A549 (cell line): ENCODE measurements at regions not wholly inside any gene's neighbourhood (a gene's known extent, or its start where the extent isn't known, plus 50 kb on each side); places are given as distances from the start of the nearest gene placed in this dataset.

ENCODE experiments used
- ATAC-seq, 2 experiments: fragments of 200-7000 bp in 1 of 2; fragments of >200 bp in 1 of 2; cut with Nextera tagmentation in 1 of 2; cut with Tn5 transposase in 1 of 2; 3 replicates each; pipeline versions ENCODE4 v1.8.0 to v1.9.1; 2018 to 2020; ENCODE audit warnings: mild to moderate bottlenecking in 1 of 2, moderate library complexity in 1 of 2
- CTCF ChIA-PET: fragments of 300-600 bp; sonication (Branson Sonifier 250); formaldehyde crosslinking; extraction: SDS; loops from one replicate; lab custom pipeline; 2021; ENCODE audit warnings: antibody characterized with exemption, inconsistent platforms; lab: Yijun Ruan, JAX
- POLR2A ChIA-PET: fragments of 350-600 bp; formaldehyde crosslinking; extraction: SDS; loops from one replicate; lab custom pipeline; 2021; ENCODE audit warnings: antibody characterized with exemption, inconsistent platforms; lab: Yijun Ruan, JAX
- DNase-seq, 2 experiments: peaks; one replicate each; pipeline versions ENCODE4 v3.0.0 to v3.0.0-alpha.2; 2011 to 2016; ENCODE audit warnings: low read depth in 1 of 2, low spot score in 1 of 2
- FAIRE-seq: peaks from 2 replicates; lab custom pipeline; 2011; peaks lifted over from hg19 to GRCh38; lab: Jason Lieb, UNC
- H3K27ac ChIP-seq, 2 experiments: fragments of >200 bp; sonication (Bioruptor Twin); formaldehyde crosslinking; 3 replicates each; pipeline ENCODE4 v1.5.1; 2016 to 2017
- H3K4me1 ChIP-seq: fragments of >200 bp; sonication (Bioruptor Twin); formaldehyde crosslinking; 3 replicates; pipeline ENCODE4 v1.6.1; 2016
- H3K4me2 ChIP-seq: fragments of >200 bp; sonication (Bioruptor Twin); formaldehyde crosslinking; 3 replicates; pipeline ENCODE4 v1.6.1; 2016
- H3K4me3 ChIP-seq: fragments of >200 bp; sonication (Bioruptor Twin); formaldehyde crosslinking; 3 replicates; pipeline ENCODE4 v1.5.1; 2016
- H3K9me3 ChIP-seq: fragments of >200 bp; sonication (Bioruptor Twin); formaldehyde crosslinking; 3 replicates; pipeline ENCODE4 v1.6.1; 2016
- BHLHE40 ChIP-seq: IDR thresholded peaks from 2 replicates; pipeline ENCODE4 v1.6.1; 2012; ENCODE audit warnings: low read depth, low read length, inconsistent platforms
- CBX2 ChIP-seq: fragments of 200-600 bp; sonication (generic); IDR thresholded peaks from 2 replicates; pipeline ENCODE4 v1.6.1; 2016; ENCODE audit warnings: low read depth, mild to moderate bottlenecking, borderline replicate concordance
- CEBPB ChIP-seq, 2 experiments: fragments of >200 bp in 1 of 2; sonication (Bioruptor Twin) in 1 of 2; formaldehyde crosslinking in 1 of 2; IDR thresholded peaks; 2 replicates each; pipeline ENCODE4 v1.6.1; 2012 to 2016
- EHMT2 ChIP-seq: fragments of 200-600 bp; sonication (generic); IDR thresholded peaks from 2 replicates; pipeline ENCODE4 v1.6.1; 2016; ENCODE audit warnings: antibody characterized with exemption, low read depth, mild to moderate bottlenecking, moderate library complexity
- ESRRA ChIP-seq: fragments of 150-350 bp; IDR thresholded peaks from 2 replicates; pipeline ENCODE4 v1.6.1; 2014; ENCODE audit warnings: mild to moderate bottlenecking, low read length, borderline replicate concordance
- FOSL2 ChIP-seq, 2 experiments: fragments of 450-650 bp in 1 of 2; fragments of >200 bp in 1 of 2; sonication (Bioruptor Twin) in 1 of 2; formaldehyde crosslinking; IDR thresholded peaks; 2 replicates each; pipeline versions ENCODE4 v1.5.0 to v1.6.1; 2016 to 2020; ENCODE audit warnings: mild to moderate bottlenecking in 1 of 2, moderate library complexity in 1 of 2
- GATA3 ChIP-seq: IDR thresholded peaks from 2 replicates; pipeline ENCODE4 v1.6.1; 2012; ENCODE audit warnings: borderline replicate concordance
- HEYL ChIP-seq: fragments of 250-450 bp; sonication (Bioruptor Pico); IDR thresholded peaks from 2 replicates; pipeline ENCODE4 v1.8.0; 2021; ENCODE audit warnings: mild to moderate bottlenecking, moderate library complexity
- HOXB13 ChIP-seq: fragments of 250-450 bp; sonication (Bioruptor Pico); IDR thresholded peaks from 2 replicates; pipeline ENCODE4 v1.5.0; 2020; ENCODE audit warnings: low read depth, mild to moderate bottlenecking, moderate library complexity
- MYC ChIP-seq: IDR thresholded peaks from 2 replicates; pipeline ENCODE4 v1.6.1; 2012; ENCODE audit warnings: mild to moderate bottlenecking, inconsistent platforms, low read length, improper control_type of control experiment, borderline replicate concordance
- NPAS2 ChIP-seq: fragments of 250-450 bp; sonication (Bioruptor Pico); IDR thresholded peaks from 2 replicates; pipeline ENCODE4 v1.8.0; 2022; ENCODE audit warnings: mild to moderate bottlenecking, moderate library complexity, borderline replicate concordance
- NR3C1 ChIP-seq: fragments of >200 bp; sonication (Bioruptor Twin); formaldehyde crosslinking; IDR thresholded peaks from 3 replicates; pipeline ENCODE4 v1.6.1; 2017
- PHF8 ChIP-seq: fragments of 200-600 bp; sonication (generic); IDR thresholded peaks from 2 replicates; pipeline ENCODE4 v1.6.1; 2016; ENCODE audit warnings: low read depth, mild to moderate bottlenecking, antibody characterized with exemption, moderate library complexity, borderline replicate concordance
- RARB ChIP-seq: fragments of 250-450 bp; sonication (Bioruptor Pico); IDR thresholded peaks from 2 replicates; pipeline ENCODE4 v1.8.0; 2021; ENCODE audit warnings: mild to moderate bottlenecking, moderate library complexity
- SREBF2 ChIP-seq: fragments of 450-650 bp; IDR thresholded peaks from 2 replicates; pipeline ENCODE4 v1.6.1; 2014; ENCODE audit warnings: mild to moderate bottlenecking, moderate library complexity
- WGBS: methylation state at CpG from one replicate; pipeline ENCODE4 v1.1.6; 2017; ENCODE audit errors: missing lambda C conversion rate; 5-methylcytosine and 5-hydroxymethylcytosine counted together
- TF ChIP-seq, protein P1 (sequence below): fragments of 450-650 bp; IDR thresholded peaks from 2 replicates; pipeline ENCODE4 v1.6.1; 2014; ENCODE audit warnings: antibody characterized with exemption
- TF ChIP-seq, protein P2 (sequence below): fragments of 200-600 bp; sonication (generic); IDR thresholded peaks from 2 replicates; pipeline ENCODE4 v1.6.1; 2016; ENCODE audit warnings: antibody characterized with exemption, mild to moderate bottlenecking, moderate library complexity
- TF ChIP-seq, protein P3 (sequence below): fragments of 250-450 bp; sonication (Bioruptor Pico); IDR thresholded peaks from 2 replicates; pipeline ENCODE4 v1.5.0; 2020; ENCODE audit warnings: low read depth, mild to moderate bottlenecking, moderate library complexity

DNA sequence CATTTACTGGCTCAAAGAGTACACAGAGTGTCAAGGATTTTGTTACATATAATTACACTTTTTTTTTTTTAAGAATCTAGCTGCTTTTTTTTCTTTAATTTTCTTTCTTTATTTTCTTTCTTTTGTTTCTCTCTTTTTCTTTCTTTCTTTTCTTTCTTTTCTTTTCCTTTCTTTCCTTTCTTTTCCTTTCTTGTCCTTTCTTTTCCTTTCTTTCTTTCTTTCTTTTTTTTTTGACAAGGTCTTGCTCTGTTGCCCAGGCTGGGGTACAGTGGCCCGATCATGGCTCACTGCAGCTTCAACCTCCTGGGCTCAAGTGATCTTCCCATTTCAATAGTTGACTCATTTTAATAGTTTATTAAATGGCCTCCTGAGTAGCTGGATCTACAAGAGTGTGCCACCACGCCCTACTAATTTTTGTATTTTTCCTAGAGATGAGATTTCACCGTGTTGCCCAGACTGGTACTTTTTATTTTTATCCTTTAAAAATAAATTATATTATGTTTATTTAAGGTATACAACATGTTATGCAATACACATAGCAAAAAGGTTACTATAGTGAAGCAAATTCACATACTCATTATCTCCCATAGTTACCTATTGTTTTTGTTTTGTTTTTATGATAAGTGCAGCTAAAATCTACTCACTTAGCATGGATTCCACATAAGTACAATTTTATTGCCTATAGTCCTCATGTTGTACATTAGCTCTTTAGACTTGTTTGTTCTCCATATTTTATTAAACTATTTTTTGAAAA is 381.5 kb upstream of the KLF4 start:
- Histone ChIP-seq H3K4me3 (no peak overlapping the region), H3K27ac (no peak overlapping the region), H3K9me3 (no peaks in the 10 kb centered on the region), H3K4me2 (no peak overlapping the region), H3K4me1 (no peaks in the 10 kb centered on the region)
- POLR2A ChIA-PET, result no interaction called here
- FAIRE-seq (no peak), ATAC-seq (no peak), DNase-seq (no peak)
- WGBS, result 70% methylated on average over 3 of the region's 3 CpGs
- TF ChIP-seq FOSL2 (IDR thresholded peaks at IDR 0.05), result no peak
- TF ChIP-seq FOSL2 (CRISPR knock-in tag; IDR thresholded peaks at IDR 0.05), result no peak
- TF ChIP-seq CEBPB (IDR thresholded peaks at IDR 0.05), result no peak
- CTCF ChIA-PET, result no interaction called here

DNA sequence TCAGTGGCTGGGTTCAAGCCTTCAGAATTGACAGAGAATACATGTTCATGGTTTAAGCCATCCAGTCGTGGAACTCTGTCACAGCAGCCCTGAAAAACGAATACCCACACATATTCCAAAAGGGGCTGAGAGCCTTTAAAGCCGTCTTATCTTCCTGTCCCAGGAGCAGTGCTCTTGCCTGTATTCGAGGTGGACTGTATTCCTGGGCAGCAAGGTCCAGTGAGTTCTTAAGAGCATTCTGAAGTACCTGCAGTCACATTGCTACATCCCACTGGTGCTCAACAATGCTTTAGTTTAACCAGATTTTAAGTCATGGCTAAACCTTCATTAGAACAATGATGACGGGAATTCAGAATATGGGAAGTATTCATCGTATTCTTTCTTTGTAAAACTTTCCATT is 380.7 kb upstream of the KLF4 start:
- H3K4me1 ChIP-seq, result no peaks in the 10 kb centered on the region
- FAIRE-seq, result no peak
- TF ChIP-seq RARB (CRISPR knock-in tag) (no peak), CBX2 (no peak), PHF8 (no peak), MYC (no peak), BHLHE40 (no peak)
- TF ChIP-seq, all 56 proteins: peak for 0
- no peak for ATAC-seq
- Histone ChIP-seq H3K27ac (no peak overlapping the region), H3K9me3 (no peaks in the 10 kb centered on the region), H3K4me3 (no peak overlapping the region), H3K4me2 (no peak overlapping the region)
- 57% methylated on average over 6 of the region's 6 CpGs for WGBS
- CTCF ChIA-PET, result no interaction called here
- POLR2A ChIA-PET, result no interaction called here
- no peak for DNase-seq

DNA sequence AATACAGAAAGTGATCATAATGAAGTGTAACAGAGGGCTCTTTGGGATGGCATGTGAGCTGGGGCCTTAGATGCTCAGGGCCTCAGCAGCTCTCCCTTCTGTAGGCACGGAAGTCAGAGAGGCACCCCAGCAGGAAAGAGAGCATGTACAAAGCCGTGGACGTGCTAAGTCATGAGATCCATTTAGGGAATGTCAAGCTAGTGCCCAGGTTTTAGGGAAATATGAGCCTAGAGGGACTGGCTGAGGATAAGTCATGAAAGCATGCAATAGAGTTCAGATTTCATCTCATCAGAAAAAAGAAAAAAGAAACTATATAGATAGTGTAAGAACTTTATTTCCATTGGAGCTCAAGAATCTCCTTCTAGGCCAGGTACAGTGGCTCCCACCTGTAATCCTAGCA is 379.5 kb upstream of the KLF4 start:
- no peak for DNase-seq
- ChIA-PET POLR2A (no interaction called here), CTCF (interaction anchor here (0.6 kb wide), 1 partner anchor 128 kb away, joined by 3 read pairs; no protein-coding TSS in a partner anchor)
- Histone ChIP-seq H3K27ac (no peak overlapping the region), H3K9me3 (no peaks in the 10 kb centered on the region)
- FAIRE-seq, result no peak
- no peak for TF ChIP-seq HOXB13 (CRISPR knock-in tag)
- no peak for TF ChIP-seq EHMT2
- TF ChIP-seq NPAS2 (CRISPR knock-in tag), result no peak
- TF ChIP-seq, protein P1, sequence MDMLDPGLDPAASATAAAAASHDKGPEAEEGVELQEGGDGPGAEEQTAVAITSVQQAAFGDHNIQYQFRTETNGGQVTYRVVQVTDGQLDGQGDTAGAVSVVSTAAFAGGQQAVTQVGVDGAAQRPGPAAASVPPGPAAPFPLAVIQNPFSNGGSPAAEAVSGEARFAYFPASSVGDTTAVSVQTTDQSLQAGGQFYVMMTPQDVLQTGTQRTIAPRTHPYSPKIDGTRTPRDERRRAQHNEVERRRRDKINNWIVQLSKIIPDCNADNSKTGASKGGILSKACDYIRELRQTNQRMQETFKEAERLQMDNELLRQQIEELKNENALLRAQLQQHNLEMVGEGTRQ, result no peak
- TF ChIP-seq, protein P2, sequence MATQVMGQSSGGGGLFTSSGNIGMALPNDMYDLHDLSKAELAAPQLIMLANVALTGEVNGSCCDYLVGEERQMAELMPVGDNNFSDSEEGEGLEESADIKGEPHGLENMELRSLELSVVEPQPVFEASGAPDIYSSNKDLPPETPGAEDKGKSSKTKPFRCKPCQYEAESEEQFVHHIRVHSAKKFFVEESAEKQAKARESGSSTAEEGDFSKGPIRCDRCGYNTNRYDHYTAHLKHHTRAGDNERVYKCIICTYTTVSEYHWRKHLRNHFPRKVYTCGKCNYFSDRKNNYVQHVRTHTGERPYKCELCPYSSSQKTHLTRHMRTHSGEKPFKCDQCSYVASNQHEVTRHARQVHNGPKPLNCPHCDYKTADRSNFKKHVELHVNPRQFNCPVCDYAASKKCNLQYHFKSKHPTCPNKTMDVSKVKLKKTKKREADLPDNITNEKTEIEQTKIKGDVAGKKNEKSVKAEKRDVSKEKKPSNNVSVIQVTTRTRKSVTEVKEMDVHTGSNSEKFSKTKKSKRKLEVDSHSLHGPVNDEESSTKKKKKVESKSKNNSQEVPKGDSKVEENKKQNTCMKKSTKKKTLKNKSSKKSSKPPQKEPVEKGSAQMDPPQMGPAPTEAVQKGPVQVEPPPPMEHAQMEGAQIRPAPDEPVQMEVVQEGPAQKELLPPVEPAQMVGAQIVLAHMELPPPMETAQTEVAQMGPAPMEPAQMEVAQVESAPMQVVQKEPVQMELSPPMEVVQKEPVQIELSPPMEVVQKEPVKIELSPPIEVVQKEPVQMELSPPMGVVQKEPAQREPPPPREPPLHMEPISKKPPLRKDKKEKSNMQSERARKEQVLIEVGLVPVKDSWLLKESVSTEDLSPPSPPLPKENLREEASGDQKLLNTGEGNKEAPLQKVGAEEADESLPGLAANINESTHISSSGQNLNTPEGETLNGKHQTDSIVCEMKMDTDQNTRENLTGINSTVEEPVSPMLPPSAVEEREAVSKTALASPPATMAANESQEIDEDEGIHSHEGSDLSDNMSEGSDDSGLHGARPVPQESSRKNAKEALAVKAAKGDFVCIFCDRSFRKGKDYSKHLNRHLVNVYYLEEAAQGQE, result no peak
- no peak for TF ChIP-seq PHF8
- no peak for TF ChIP-seq SREBF2
- no peak for TF ChIP-seq ESRRA
- no peak for TF ChIP-seq HEYL (CRISPR knock-in tag)
- TF ChIP-seq GATA3, result no peak
- no peak for TF ChIP-seq NR3C1
- TF ChIP-seq, protein P3, sequence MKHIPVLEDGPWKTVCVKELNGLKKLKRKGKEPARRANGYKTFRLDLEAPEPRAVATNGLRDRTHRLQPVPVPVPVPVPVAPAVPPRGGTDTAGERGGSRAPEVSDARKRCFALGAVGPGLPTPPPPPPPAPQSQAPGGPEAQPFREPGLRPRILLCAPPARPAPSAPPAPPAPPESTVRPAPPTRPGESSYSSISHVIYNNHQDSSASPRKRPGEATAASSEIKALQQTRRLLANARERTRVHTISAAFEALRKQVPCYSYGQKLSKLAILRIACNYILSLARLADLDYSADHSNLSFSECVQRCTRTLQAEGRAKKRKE, result no peak
- TF ChIP-seq, all 56 proteins: peak for 0
- H3K4me1 ChIP-seq, result no peaks in the 10 kb centered on the region
- ATAC-seq, result no peak
- H3K4me3 ChIP-seq, result no peak overlapping the region
- no peak overlapping the region for H3K4me2 ChIP-seq
- WGBS, result 79% methylated on average over 3 of the region's 3 CpGs
